Stimulated activated CD8-positive, alpha-beta memory T cell treated with anti-CD3 and anti-CD28 coated beads, Interleukin-7, amount 100 ng/mL, for 48 hours (primary cell): ENCODE measurements at regions not wholly inside any gene's neighbourhood (a gene's known extent, or its start where the extent isn't known, plus 50 kb on each side); places are given as distances from the start of the nearest gene placed in this dataset.

Experiments
- DNase-seq, 2 donors: peaks; one replicate each; pipeline ENCODE4 v3.0.0-alpha.2; 2020; ENCODE audit warnings: low read depth in 1 of 2; ENCODE audit errors: extremely low read depth in 1 of 2

DNA sequence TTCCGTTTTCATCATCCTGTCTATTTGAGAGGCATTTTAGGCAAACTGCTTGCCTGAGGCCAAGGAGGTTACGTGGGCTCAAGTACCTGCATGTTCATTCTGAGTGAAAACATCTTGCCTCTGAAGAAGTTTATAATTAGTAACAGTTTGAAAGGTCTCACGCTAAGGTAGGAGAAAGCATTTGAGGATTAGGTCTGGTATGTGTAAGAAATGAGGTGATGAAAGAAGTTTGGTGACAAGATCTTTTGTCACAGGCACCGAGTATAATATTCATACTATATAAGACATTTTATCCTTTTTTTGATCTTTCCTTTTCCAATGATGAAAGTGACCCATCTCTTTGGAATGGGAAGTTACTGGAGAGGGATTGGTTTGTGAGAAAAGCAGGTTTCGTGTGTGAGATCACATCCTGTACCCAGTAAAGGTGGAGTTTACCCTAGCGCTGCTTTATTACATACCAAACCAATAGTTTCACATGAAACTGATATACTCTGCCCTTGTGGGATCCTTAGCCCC, 98.7 kb upstream of the PDC start:
- DNase-seq = no peak

DNA sequence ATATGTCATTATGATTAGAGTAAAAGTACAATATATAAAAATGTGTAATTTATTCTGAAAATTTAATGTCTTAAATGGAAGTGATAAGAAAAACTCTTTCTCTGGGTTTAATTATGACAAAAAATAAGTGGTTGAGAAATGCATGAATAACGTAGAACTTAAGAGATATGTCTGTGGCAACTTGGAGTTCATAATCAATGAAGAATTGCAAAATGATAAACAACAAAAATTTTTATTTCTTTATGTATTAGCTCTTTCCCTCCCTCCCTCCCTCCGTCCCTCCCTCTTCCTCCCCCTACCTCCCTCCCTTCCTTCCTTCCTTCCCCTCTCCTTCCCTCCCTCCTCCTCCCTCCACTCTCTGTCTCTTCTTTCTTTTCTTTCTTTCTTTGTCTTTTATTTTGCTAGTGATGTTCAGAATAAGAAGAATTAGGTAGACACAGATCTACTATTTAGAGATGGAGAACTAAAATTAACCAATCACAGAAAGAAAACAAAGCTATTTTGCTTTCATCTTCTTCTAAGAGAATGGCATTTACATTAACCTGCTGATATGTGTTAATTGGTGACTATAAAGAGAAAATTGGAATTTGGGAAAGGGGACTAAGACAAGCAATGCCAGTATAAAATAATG, 96.3 kb upstream of the PDC start:
- DNase-seq = no peak

DNA sequence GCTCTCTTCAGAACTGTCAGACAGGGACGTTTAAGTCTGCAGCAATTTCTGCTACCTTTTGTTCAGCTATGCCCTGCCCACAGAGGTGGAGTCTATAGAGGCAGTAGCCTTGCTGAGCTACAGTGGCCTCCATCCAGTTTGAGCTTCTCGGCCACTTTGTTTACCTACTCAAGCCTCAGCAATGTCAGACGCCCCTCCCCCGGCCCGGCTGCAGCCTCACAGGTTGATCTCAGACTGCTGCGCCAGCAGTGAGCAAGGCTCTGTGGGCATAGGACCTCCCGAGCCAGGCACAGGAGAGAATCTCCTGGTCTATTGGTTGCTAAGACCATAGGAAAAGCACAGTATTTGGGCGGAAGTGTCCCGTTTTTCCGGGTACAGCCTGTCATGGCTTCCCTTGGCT, 89.9 kb upstream of the PDC start:
- no peak for DNase-seq

DNA sequence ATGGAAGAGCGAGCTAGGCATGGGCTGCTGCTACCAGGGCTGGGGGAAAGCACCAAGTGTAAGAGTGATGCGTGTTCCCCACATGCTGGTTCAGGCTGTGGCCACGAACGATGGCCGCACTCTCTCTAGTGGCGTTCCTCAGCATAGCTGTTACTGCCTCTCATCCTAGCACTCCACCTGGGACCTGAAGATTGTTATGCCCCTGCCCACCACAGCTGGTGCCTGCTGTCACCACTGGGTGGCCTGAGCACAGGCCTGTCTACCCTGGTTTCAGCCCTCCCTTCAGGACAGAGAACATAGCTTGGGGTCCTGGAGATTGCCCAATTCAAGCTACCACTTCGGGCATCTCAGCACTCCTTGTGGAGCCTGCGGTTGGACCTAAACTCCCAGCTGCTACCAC, 80.1 kb upstream of the PDC start:
- DNase-seq = no peak

DNA sequence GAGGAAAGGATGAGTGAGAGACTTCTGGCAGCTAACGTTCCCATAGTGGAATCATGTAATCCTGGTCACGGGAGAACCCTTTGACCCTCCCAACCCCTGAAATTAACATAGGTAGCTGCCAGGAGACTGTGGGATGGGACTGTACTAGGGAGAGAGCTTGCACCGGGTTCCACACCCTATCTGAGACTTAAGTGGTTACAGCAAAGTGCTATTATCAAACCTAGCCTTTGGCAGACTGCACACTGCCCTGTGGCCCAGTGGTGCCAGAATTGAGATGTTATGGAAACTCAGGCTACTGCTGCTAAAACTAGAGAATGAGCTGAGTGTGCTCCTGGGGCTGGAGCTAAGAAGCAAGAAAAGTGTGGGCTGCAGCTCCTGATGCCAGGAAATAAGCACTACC, 79.6 kb upstream of the PDC start:
- no peak for DNase-seq

DNA sequence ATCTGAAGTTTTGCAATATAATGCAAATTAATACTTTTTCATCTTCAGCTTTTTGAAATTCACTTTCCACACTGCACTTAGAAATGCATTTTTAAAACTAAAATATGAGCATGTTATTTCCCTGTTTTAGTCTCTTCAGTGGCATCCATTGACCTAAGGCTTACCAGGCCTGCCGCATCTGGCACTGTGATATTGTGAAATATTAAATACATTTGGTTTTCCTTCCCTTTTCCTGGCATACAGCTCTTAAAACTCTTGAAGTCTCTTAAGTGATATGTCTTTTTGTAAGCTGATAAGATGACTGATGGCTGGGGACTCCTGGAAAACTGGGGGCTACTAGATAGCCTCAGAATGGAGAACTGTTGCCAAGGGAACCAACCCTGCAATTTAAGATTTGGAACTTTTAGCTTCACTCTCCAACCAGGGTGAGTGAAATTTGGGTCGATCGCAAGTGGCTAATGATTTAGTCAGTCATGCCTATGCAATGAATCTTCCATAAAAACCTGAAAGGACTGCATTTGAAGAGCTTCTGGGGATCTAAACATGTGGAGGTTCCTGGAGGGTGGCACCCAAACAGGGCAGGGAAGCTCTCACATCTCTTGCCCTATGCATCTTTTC, 75.5 kb upstream of the PDC start:
- no peak for DNase-seq

DNA sequence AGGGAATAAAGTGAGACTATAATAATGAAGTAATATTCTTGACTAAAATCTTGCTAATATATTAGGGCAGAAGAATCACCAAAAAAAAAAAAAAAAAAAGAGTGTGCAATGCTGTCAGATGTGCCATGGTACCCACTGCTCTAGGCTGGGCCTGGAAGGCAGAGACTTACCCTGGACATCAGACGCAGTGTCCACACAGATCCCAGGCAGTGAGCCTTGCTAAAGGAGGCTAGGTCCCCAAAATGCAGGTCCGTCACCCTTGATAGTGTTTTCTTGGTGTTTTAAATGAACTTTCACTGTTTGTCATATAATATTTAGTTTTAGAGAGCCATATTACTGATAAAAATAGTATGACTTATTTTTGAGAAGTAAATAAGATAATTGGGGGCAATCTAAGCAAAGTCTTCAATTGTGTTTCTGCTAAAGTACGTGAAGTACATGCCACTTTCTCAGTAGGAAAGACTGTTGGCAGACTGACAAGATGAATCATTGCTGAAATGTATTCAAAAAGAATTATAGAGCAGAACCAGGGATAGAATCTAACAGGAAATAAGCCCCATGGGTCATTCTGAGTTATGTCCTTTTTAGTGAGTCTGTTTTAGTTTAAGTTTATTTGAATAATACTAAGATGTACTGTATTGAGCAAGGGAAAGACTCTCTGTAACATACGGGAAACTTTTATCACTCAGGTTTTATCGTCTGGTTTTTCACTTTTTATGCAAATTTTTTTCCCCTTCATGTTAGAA, 74.6 kb upstream of the PDC start:
- DNase-seq = no peak

DNA sequence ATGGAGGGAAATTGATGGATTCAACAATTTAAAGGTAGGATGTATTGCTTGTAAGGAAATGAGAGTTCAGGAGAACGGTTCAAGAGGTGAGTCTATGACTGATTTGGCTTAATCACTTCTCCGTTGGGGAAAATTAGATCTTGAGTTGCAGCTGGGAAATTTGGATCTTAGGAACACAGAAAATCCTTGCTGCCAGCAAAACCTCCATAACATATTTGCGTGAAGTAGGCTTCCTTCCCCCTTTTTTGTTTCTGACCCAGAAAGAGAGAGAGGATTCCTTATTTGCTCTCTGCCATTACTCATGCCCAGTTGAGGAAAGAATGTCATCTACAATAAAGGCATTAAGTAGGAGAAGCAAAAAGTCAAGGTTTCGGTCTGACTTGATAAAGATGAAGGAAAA, 73.5 kb upstream of the PDC start:
- no peak for DNase-seq

DNA sequence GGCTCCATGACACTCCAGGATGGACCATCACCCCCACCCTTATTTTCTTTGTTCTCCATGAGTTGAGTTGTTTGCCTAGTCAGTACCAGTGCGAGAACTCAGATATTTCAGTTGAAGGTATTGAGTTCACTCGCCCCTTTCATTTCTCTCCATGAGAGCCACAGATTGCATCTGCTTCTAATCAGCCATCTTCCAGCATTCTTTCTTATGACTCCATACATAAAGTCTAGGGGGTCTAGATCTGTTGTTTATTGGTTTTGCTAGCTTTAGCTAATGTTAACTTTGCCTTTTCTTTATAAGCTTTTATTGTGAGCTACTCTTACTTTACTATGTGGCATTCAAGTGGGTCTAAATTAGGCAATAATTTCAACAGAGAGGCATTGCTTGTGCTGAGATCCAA, 71.6 kb upstream of the PDC start:
- no peak for DNase-seq

DNA sequence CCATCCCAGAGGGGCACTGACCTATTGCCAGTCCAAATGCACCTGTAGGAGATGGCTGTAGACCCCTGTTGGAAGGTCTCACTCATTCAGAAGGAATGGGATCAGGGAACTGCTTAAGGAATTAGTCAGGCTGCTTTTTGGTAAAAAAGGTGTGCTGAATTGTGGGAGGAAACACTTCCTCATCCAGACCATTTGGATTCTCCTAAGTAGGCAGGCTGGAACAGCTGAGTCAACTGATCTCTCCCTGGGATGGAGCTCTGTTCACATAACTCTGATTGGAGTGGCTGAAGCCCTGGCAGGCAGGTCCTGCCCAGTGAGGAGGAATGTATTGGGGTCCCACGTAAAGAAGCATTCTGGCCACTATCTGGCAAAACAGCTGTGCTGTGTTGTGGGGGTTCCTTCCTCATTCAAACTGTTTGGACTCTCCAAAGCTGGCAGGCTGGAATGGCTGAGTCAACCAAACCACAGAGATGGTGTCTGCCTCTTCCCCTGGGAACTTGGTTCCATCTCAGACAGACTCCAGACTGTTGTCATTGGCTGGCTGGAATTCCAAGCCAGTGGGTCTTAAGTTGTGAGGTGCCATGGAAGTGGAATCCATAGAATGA, 70.7 kb upstream of the PDC start:
- no peak for DNase-seq

DNA sequence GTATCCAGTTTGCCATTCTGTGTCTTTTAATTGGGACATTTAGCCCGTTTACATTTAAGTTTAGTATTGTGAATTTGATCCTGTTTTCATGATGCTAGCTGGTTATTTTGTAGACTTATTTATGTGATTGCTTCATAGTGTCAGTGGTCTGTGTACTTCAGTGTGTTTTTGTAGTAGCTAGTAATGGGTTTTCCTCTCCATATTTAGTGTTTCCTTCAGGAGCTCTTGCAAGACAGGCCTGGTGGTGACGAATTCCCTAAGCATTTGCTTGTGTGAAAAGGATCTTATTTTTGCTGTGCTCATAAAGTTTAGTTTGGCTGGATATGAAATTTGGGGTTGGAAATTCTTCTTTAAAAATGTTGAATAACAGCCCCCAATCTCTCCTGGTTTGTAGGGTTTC, 69.2 kb upstream of the PDC start:
- no peak for DNase-seq

DNA sequence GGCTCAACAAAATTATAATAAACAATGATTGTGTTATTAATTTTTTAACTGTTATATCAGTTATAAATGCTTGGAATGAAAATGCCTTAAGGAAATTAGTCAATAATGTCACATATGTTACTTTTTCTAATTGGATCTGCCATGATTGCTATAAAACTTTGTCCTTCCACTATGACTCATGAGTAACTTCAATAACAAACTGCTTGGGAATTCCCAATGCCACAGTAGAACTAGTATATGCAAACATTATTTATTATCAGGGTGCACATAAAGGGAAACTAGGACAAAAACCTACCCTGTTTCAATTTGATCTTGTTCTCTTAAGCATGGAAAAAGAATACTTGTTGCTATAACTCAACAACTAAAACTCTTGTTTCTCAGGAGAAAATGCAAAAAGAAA, 59.1 kb upstream of the PDC start:
- no peak for DNase-seq

DNA sequence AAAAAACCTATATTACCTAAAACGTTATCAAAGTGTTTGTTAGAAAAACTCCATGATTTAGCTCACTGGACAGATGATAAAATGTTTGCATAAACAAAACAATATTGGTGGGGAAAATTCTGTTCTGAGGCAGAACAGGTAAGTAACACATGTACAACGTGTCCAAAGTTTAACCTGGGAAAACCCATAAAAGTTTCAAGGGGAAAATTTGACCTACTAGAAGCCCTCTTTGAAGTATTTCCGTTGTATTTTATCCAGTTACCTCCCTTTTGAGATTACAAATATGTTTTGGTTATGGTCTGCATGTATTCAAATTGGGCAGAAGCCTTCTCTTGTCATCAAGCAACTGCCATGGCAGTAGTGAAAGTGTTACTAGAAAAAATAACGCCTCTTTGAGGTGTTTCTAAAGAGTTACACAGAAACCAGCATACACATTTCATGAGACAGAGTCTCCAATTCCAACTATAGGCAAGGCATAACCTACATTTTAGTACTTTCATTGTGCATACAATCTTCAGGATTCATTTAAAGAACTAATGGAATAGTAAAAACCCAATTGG, 58.0 kb upstream of the PDC start:
- DNase-seq = no peak

DNA sequence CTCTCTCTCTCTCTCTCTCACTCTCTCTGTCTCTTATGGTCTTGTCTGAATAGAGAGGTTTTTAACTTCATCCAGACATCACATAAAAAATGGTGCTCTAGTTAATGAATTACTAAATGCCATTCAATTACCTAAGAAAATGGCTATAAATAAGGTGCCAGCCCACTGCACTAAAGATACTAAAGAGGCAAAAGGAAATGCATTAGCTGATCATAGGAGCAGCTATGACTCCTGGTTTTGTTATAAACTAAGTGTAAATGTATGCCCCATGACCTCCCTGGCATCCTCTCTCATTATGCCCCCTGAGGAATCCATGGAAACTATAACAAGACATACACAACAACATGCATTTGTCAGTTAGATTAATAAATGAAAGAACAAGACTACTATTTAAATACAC, 57.5 kb upstream of the PDC start:
- no peak for DNase-seq

DNA sequence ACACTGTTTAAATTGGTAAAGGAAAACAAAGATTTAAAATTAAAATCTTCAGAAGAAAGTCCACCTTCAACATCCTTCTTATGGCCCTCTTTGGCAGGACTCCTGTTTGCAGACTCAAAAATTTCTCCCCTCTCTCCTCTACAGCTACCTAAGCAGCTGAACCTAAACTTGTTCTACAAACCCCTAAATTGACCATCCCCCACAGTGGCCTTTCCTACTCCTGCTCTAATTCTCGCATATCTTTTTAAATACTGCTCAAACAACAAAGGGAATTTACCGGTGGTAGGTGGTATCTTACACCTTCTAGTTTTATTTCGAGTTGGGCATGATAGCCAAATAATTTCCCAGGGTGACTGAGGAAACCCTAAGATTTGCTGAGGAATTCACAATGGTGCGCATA, 53.5 kb upstream of the PDC start:
- no peak for DNase-seq

DNA sequence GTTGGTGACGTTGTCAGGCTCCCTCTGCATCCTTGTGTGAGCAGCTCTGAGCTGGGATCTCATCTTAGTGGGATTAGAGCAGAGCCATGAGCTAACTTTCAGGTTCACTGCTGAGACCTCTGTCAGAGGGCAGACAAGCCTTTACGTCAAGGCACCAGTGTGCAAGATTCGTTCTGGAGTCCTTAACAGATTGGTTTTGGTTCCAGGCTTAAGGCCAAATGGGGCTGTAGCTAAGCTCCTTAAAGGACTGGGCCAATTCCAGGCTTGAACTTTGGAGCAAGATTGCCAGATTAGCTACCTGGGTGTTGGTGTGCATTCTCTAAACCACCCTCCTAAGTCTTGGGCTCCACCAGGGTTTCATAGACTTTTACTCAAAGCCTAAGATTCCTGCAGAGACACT, 52.6 kb upstream of the PDC start:
- DNase-seq = no peak

DNA sequence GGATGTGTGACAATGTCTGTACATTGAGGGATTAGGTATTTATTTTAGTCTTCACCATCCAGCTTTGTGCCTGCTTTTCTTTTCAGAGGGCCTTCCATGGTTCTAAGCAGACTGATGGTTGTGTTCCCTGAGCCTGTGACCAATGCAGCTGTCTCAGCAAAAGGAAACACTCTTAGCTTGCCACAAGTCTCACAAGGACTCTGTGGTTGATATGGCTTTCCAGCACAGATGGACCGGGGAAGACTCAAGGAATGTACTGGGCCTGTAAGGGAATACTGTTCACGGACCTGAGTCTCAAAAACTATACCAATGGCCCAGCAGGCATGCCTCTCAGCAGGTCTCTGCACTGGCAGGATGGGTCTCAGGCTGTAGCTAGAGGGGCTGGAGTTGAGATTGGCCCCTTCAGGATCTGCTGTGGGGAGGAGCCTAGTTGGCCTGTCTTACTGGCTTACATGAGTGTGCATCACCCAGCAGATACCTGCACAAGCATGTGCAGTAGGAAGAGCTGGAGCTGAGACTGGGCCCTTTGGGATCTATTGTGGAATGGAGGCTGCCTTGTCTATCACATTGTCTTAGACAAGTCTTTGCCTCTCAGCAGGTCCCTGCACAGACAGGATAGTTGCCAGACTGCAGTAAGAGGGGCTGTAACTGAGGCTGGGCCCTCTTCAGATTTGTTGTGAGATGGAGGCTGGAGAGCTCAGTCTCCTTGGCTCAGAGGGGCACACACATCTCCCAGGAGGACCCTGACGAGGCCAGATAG, 52.0 kb upstream of the PDC start:
- no peak for DNase-seq

DNA sequence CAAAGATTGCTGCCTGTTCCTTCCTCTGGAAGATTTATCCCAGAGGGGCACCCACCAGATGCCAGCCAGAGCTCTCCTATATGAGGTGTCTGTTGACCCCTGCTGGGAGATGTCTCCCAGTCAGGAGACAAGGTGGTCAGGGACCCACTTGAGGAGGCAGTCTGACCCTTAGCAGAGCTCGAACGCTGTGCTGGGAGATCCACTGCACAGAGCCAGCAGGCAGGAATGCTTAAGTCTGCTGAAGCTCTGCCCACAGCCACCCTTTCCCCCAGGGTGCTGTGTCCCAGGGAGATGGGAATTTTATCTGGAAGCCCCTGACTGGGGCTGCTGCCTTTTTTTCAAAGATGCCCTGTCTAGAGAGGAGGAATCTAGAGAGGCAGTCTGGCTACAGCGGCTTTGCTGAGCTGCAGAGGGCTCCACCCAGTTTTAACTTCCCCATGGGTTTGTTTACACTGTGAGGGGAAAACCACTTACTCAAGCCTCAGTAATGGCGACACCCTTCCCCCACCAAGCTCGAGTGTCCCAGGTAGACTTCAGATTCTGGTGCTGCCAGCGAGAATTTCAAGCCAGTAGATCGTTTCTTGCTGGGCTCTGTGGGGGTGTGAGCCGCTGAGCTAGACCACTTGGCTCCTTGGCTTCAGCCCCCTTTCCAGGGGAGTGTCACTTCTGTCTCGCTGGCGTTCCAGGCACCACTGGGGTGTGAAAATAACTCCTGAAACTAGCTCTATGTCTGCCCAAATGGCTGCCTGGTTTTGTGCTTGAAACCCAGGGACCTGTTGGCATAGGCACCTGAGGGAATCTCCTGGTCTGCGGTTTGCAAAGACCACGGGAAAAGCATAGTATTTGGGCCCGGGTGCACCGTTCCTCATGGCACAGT, 51.1 kb upstream of the PDC start:
- no peak for DNase-seq
